MM.1S (cell line): ENCODE measurements at regions not wholly inside any gene's neighbourhood (a gene's known extent, or its start where the extent isn't known, plus 50 kb on each side); places are given as distances from the start of the nearest gene placed in this dataset.

Experiments used
- DNase-seq: peaks from one replicate; pipeline ENCODE4 v3.0.0-alpha.2; 2015
- H2AFZ ChIP-seq: fragments of 300-600 bp; sonication (generic); 2 replicates; pipeline ENCODE4 v1.6.0; 2016; ENCODE audit warnings: antibody characterized with exemption, low read length
- H3F3A ChIP-seq: fragments of 300-600 bp; sonication (generic); 2 replicates; pipeline ENCODE4 v1.6.1; 2016; ENCODE audit warnings: mild to moderate bottlenecking, antibody characterized with exemption, low read length, moderate library complexity, mixed read lengths; ENCODE audit not compliant: insufficient read depth
- H3K27ac ChIP-seq: fragments of 300-600 bp; sonication (generic); 2 replicates; pipeline ENCODE4 v1.5.1; 2016; ENCODE audit warnings: mild to moderate bottlenecking, low read length
- H3K27me3 ChIP-seq: fragments of 300-600 bp; sonication (generic); replicated peaks from 2 replicates; pipeline ENCODE4 v1.6.0; 2016; ENCODE audit warnings: low read length; ENCODE audit not compliant: insufficient read depth
- H3K36me3 ChIP-seq: fragments of 300-600 bp; sonication (generic); replicated peaks from 2 replicates; pipeline ENCODE4 v1.6.1; 2016; ENCODE audit warnings: mild to moderate bottlenecking, low read length, mixed read lengths; ENCODE audit not compliant: insufficient read depth
- H3K4me1 ChIP-seq: fragments of 300-600 bp; sonication (generic); 2 replicates; pipeline ENCODE4 v1.6.1; 2016; ENCODE audit warnings: low read length, mixed read lengths
- H3K4me2 ChIP-seq: fragments of 300-600 bp; sonication (generic); 2 replicates; pipeline ENCODE4 v1.6.0; 2016; ENCODE audit warnings: low read depth, low read length
- H3K4me3 ChIP-seq: fragments of 300-600 bp; sonication (generic); 2 replicates; pipeline ENCODE4 v1.5.1; 2016; ENCODE audit warnings: low read length, mixed read lengths
- H3K79me2 ChIP-seq: fragments of 300-600 bp; sonication (generic); 2 replicates; pipeline ENCODE4 v1.6.1; 2016; ENCODE audit warnings: mixed run types, low read length, mixed read lengths
- H3K9ac ChIP-seq: fragments of 300-600 bp; sonication (generic); 2 replicates; pipeline ENCODE4 v1.6.1; 2016; ENCODE audit warnings: low read length, mixed read lengths
- H3K9me2 ChIP-seq: fragments of 300-600 bp; sonication (generic); replicated peaks from 2 replicates; pipeline ENCODE4 v1.6.1; 2016; ENCODE audit warnings: mild to moderate bottlenecking, low read length, mixed read lengths; ENCODE audit not compliant: insufficient read depth
- H3K9me3 ChIP-seq: fragments of 300-600 bp; sonication (generic); replicated peaks from 2 replicates; pipeline ENCODE4 v1.6.1; 2016; ENCODE audit warnings: mild to moderate bottlenecking, low read length, mixed read lengths; ENCODE audit not compliant: insufficient read depth
- H4K20me1 ChIP-seq: fragments of 300-600 bp; sonication (generic); 2 replicates; pipeline ENCODE4 v1.6.1; 2016; ENCODE audit warnings: mild to moderate bottlenecking, low read length, moderate library complexity, mixed read lengths; ENCODE audit not compliant: insufficient read depth
- CTCF ChIP-seq: fragments of 300-600 bp; sonication (generic); IDR thresholded peaks from 2 replicates; pipeline ENCODE4 v1.5.1; 2016; ENCODE audit warnings: antibody characterized with exemption, low read length, mixed read lengths
- EZH2 ChIP-seq: fragments of 300-600 bp; sonication (generic); optimal IDR thresholded peaks from 2 replicates; pipeline ENCODE3; 2017; ENCODE audit warnings: low read depth, mild to moderate bottlenecking, antibody characterized with exemption, low read length, mixed read lengths
- EZH2phosphoT487 ChIP-seq: fragments of 300-600 bp; sonication (generic); IDR thresholded peaks from 2 replicates; pipeline ENCODE4 v1.6.1; 2018; ENCODE audit warnings: antibody characterized with exemption, low read length

- Histone ChIP-seq H3K4me3 (no peak overlapping the region), H3K9ac (no peak overlapping the region), H3K27ac (no peak overlapping the region), H2AFZ (no peak overlapping the region), H3K79me2 (no peaks in the 10 kb centered on the region), H3K4me1 (no peaks in the 10 kb centered on the region), H3F3A (no peaks in the 10 kb centered on the region), H3K9me3 (no peaks in the 10 kb centered on the region), H3K36me3 (no peaks in the 10 kb centered on the region), H3K4me2 (no peak overlapping the region), H3K27me3 (no peaks in the 10 kb centered on the region), H4K20me1 (no peaks in the 10 kb centered on the region), H3K9me2 (no peaks in the 10 kb centered on the region)
- DNase-seq: no peak
- TF ChIP-seq EZH2phosphoT487 (no peak), CTCF (no peak), EZH2 (no peak)
These were observed 82.6 kb upstream of the ARHGAP5 start for GRCh38 chr14:31994391-31995033.

GRCh38 chr14:32003585-32003984 is 73.5 kb upstream of the ARHGAP5 start:
- H3K9me2 ChIP-seq: no peaks in the 10 kb centered on the region
- no peaks in the 10 kb centered on the region for H3F3A ChIP-seq
- DNase-seq: no peak
- TF ChIP-seq EZH2 (no peak), CTCF (no peak), EZH2phosphoT487 (no peak)
- no peaks in the 10 kb centered on the region for H4K20me1 ChIP-seq
- no peak overlapping the region for H3K4me3 ChIP-seq
- H3K9ac ChIP-seq: no peak overlapping the region
- no peak overlapping the region for H2AFZ ChIP-seq
- no peak overlapping the region for H3K4me2 ChIP-seq
- H3K27me3 ChIP-seq: no peaks in the 10 kb centered on the region
- H3K27ac ChIP-seq: no peak overlapping the region
- H3K36me3 ChIP-seq: no peaks in the 10 kb centered on the region
- H3K79me2 ChIP-seq: no peaks in the 10 kb centered on the region
- no peaks in the 10 kb centered on the region for H3K4me1 ChIP-seq
- H3K9me3 ChIP-seq: no peaks in the 10 kb centered on the region

- Histone ChIP-seq H4K20me1 (no peaks in the 10 kb centered on the region), H3K27me3 (no peaks in the 10 kb centered on the region), H3K9me3 (no peaks in the 10 kb centered on the region), H3K4me1 (no peaks in the 10 kb centered on the region), H3F3A (no peaks in the 10 kb centered on the region), H3K79me2 (no peaks in the 10 kb centered on the region), H3K9ac (no peak overlapping the region), H2AFZ (no peak overlapping the region), H3K27ac (no peak overlapping the region), H3K4me3 (no peak overlapping the region), H3K9me2 (no peaks in the 10 kb centered on the region), H3K36me3 (no peaks in the 10 kb centered on the region), H3K4me2 (no peak overlapping the region)
- no peak for TF ChIP-seq EZH2
- TF ChIP-seq CTCF: no peak
- no peak for TF ChIP-seq EZH2phosphoT487
- no peak for DNase-seq
These were observed 72.8 kb upstream of the ARHGAP5 start for GRCh38 chr14:32004300-32004699.
